Hematopoietic multipotent progenitor cell treated with erythropoietin and hydrocortisone succinate and interleukin-3 and kit ligand, for 17 days (in vitro differentiated cells): ENCODE measurements at regions not wholly inside any gene's neighbourhood (a gene's known extent, or its start where the extent isn't known, plus 50 kb on each side); places are given as distances from the start of the nearest gene placed in this dataset.

Experiments
- DNase-seq: peaks from one replicate; pipeline ENCODE4 v3.0.0-alpha.2; 2015; ENCODE audit warnings: low spot score

DNA sequence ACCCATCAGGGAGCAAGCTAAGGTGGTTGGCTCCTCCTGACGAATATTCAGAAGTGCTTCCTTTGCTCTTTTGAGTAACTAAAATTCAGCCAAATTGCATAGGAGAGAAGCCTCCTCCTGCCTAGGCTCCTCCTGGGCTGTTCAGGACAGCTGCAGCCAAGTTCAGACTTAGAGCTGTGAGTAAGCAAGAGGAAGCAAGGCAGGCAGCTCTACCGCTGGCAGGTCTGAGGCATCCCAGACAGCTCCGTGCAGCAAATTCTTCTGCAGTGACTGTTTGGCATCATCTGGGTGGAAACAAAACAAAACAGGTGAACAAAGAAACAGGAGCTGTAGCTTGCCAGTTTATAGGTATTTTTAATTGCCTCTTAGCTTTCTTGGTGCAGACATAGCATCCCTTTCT, 421.0 kb downstream of the GADD45G start:
- DNase-seq = no peak

- DNase-seq = no peak
Measured at GRCh38 chr9:90027296-90027790, 422.5 kb downstream of the GADD45G start.

DNA sequence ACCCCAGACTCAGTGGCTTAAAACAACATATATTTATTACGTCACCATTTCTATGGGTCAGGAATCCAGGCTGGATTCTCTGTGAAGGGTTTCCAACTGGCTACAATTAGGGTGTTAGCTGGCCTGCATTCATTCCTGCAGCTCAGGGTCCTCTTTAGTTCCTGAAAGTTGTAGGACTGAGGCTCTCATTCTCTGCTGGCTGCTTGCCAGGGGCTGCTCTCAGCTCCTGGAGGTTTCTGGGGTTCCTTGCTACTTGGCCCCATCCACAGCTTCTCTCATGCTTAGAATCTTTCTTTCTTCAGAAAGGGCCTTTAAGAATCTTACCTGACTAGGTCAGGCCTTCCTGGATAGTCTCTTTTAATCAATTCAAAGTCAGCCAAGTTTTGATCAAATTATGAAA, 424.6 kb downstream of the GADD45G start:
- no peak for DNase-seq

DNA sequence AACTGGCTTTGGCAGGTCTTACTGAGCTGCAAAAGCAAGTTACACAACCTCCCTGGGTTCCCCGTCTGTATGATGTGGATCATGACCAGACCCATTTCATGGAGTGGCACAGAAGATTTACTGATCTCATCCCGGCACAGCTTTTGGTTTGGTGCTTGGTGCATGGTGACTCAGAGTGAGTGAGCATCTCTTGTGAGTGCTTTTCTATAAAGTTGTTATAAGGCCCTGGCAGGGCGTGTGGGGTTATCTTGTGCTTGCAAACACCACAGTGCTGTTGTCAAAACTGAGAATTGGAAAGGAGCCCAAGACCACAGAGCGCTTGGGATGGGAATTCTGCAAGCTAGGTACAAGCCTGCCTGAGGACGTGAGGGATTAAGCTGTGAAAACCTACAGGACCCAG, 425.2 kb downstream of the GADD45G start:
- DNase-seq = no peak

- no peak for DNase-seq
Measured at GRCh38 chr9:90032296-90033027, 427.6 kb downstream of the GADD45G start.

DNA sequence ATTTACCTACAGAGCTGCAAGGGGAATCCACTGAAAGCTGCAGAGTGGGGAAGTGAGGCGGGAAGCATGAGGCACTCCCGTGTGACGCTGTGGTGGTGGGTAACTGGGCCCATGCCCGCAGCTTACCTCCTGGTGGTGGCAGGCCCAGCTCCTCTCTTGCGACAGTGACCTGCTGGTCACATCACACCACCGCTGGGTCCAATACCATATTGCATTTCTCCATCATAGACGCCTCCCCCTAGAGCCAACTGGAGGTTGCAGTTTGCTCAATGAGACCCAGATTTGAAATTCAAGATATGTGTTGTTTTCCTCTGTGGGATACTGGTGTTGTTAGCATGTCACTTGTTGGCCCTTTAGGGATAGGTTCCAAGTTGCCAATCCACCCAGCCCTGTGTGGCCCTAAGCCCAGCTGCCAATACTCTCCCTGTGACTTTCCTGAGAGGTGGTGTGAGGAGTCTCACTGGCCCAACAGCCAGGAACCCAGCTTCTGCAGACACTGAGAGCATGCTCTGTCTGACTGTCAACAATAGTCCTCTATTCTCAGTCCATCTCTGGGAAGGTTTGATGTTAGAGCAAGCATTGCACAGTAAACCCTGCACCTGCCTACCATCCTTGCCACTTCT, 428.3 kb downstream of the GADD45G start:
- no peak for DNase-seq

- no peak for DNase-seq
Measured at GRCh38 chr9:90034071-90034470, 429.3 kb downstream of the GADD45G start.

- DNase-seq = no peak
Measured at GRCh38 chr9:90035471-90035870, 430.7 kb downstream of the GADD45G start.

- DNase-seq = no peak
Measured at GRCh38 chr9:90037146-90037797, 432.5 kb downstream of the GADD45G start.

- no peak for DNase-seq
Measured at GRCh38 chr9:90038763-90039162, 434.0 kb downstream of the GADD45G start.

GRCh38 chr9:90044263-90044662, 439.5 kb downstream of the GADD45G start:
- no peak for DNase-seq

DNA sequence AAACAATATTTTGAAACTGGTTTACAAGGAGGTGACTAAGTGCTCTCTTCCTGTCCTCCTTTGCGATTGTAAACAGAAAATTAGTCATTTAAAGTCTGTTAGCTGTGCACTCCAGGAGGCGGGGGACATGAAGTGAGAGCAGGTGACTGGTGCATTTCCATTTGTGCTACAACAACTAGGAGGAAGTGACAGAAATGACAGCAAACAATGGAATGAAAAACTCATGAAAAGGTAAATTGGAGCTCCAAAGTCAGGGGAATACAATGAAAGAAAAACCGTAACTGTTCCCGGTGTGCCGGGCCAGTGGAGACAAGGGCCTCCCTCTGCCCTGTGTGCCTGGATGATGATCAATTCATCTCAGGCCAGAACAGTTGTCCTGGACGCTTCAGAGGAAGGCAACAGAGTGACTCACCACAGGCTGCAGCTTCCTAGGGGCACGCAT, 439.9 kb downstream of the GADD45G start:
- no peak for DNase-seq

GRCh38 chr9:90046317-90046861, 441.6 kb downstream of the GADD45G start:
- no peak for DNase-seq

- DNase-seq = no peak
Measured at GRCh38 chr9:90047828-90048227, 443.0 kb downstream of the GADD45G start.

DNA sequence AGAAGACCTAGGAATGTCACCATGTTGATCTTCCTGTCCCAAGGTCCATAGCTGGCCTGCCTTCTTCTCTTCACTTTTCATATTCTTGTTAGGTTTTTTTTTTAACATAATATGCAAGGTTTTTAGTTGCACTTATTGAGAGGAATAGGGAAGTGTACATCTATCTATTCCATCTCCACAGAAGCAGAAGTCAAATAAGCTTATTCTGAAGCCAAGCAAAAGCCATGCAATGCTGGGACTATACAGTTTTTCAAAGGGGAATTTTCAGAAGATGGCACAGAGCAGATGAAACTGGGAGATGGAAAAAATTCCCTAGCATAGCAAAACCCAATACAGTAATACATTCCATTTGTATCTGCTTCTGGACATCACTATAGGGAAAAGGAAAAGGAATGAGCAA, 447.6 kb downstream of the GADD45G start:
- no peak for DNase-seq

DNA sequence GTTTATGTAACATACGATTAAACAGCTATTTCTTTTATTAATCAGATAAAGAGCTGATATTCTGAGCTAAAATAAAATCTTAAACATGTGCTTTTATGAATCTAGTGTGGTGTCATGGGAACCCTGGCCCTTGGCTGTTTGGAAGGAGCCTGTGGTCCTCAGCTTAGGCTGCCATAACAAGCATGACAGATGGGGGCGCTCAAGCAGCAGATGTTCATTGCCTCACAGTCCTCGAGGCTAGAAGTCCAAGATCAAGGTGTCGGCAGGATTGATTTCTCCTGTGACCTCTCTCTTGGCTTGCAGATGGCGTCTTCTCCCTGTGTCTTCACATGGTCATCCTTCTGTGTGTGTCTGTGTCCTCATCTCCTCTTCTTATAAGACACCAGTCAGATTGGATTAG, 448.2 kb downstream of the GADD45G start:
- no peak for DNase-seq

DNA sequence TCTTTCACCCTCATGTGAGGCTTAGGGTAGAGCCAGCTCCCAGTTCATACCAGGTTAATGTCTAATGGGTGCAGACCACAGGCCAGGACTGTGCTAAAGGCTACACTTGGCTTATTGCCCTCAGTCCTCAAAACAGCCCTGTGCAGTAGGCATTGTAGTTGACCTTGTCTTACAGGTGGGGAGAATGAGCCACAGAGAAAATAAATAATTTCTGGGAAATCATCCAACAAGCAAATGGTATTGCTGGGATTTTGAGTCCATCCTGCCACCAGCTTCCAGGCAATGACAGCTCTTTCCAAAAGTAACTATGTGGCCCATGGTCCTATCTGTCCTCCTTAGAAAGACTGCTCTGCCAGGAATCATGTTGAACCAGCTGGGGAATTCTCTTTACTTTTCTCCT, 450.0 kb downstream of the GADD45G start:
- no peak for DNase-seq

- DNase-seq = no peak
Measured at GRCh38 chr9:90055226-90055625, 450.4 kb downstream of the GADD45G start.

DNA sequence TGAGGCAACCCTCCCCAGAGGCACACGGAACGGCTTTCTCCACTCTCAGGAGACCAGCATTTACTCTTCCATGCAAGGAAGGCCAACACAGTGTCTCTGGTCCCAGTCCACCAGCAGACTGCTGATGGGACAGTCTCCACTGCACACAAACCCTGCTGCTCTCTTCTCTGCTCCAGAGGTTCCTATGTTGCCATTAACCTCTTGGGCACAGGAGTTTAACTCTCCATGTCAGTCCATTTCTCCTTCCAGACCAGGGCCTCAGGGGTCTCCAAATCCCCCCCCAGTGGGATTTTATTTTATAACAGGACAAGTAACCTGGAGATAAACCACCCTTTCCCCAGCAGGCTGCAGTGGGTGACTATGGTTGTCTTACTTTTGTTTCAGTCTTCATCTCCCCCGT, 452.5 kb downstream of the GADD45G start:
- no peak for DNase-seq

DNA sequence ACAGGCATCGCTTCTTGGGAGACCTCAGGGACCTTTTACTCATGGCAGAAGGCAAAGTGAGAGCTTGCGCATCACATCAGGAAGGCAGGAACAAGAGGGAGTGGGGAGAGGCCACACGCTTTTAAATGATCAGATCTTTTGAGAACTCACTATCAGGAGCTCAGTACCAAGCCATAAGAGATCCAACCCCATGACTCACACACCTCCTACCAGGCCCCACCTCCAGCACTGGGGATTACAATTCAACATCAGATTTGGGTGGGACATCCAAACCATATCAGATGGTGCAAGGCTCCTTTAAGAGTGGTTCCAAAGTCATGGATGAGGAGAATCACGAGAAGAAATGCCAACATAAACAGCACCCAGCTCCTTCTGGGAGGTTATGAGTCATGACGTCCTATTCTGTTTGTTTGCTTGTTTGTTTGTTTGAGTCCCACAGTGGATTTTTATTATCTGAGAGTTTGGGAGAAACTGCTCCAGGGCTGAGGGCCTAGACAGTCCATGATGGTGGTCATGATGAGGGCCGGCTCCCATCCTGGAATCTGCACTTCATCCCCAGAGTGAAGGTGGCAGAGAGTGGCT, 453.5 kb downstream of the GADD45G start:
- no peak for DNase-seq

- DNase-seq = no peak
Measured at GRCh38 chr9:90059436-90059835, 454.6 kb downstream of the GADD45G start.

DNA sequence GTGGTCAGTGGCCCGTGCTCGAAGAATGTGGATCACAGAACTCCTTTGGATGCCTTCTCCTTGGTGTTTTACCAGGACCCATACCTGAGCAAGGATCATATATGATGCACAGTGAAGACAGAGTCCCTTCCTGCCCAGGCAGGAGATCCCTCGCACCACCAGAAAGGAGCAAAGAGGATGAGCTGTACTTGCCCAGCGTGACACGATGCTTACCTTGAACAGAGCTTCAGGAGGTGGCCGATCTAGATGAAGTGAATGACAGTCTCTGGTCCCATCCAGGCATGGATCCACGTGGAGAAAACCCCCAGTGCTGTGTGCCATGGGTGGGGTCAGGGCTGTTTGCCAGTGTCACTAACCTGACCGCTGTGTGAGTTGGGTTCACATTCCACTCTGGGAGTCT, 455.4 kb downstream of the GADD45G start:
- no peak for DNase-seq

GRCh38 chr9:90061187-90061586, 456.4 kb downstream of the GADD45G start:
- DNase-seq = no peak
